Lower leg skin (tissue), 3 donors: ENCODE measurements at regions not wholly inside any gene's neighbourhood (a gene's known extent, or its start where the extent isn't known, plus 50 kb on each side); places are given as distances from the start of the nearest gene placed in this dataset.

ENCODE experiments used
- POLR2A ChIP-seq, 2 donors: fragments of 450-650 bp; IDR thresholded peaks; one replicate each; pipeline ENCODE4 v1.6.1; 2016 to 2017; ENCODE audit warnings: antibody characterized with exemption in 2 of 2, mild to moderate bottlenecking in 1 of 2, moderate library complexity in 1 of 2
- TF ChIP-seq, protein P1 (sequence below), 3 donors: fragments of 450-650 bp; IDR thresholded peaks; one replicate each; pipeline ENCODE4 v1.5.1; 2016; ENCODE audit warnings: antibody characterized with exemption in 3 of 3, mild to moderate bottlenecking in 3 of 3, moderate library complexity in 2 of 3

DNA sequence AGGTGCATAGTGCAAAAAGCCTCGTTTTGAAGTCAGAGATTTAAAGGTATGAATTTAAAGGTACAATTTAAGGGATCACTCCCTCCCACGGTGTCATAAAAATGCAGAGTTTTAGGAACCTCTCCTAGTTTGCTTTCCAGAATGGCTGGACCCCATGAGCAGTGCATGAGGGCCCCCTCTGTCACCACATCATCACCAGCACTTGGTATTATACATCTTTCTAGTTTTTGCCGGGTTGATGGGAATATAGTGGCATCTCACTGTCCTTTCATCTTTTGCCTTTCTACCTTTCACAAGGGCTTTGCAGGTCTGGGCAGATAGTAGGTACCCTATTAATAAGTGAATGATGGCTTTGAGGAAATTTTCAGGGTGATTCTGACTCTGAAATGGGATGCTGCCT lies 103.6 kb upstream of the AGBL1 start:
- TF ChIP-seq, protein P1, sequence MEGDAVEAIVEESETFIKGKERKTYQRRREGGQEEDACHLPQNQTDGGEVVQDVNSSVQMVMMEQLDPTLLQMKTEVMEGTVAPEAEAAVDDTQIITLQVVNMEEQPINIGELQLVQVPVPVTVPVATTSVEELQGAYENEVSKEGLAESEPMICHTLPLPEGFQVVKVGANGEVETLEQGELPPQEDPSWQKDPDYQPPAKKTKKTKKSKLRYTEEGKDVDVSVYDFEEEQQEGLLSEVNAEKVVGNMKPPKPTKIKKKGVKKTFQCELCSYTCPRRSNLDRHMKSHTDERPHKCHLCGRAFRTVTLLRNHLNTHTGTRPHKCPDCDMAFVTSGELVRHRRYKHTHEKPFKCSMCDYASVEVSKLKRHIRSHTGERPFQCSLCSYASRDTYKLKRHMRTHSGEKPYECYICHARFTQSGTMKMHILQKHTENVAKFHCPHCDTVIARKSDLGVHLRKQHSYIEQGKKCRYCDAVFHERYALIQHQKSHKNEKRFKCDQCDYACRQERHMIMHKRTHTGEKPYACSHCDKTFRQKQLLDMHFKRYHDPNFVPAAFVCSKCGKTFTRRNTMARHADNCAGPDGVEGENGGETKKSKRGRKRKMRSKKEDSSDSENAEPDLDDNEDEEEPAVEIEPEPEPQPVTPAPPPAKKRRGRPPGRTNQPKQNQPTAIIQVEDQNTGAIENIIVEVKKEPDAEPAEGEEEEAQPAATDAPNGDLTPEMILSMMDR (IDR thresholded peaks at IDR 0.05): no peak
- TF ChIP-seq POLR2A (IDR thresholded peaks at IDR 0.05): no peak
